GM03348 (cell line): ENCODE measurements at regions not wholly inside any gene's neighbourhood (a gene's known extent, or its start where the extent isn't known, plus 50 kb on each side); places are given as distances from the start of the nearest gene placed in this dataset.

Source experiments
- DNase-seq: peaks from one replicate; pipeline ENCODE4 v3.0.0; 2012; ENCODE audit warnings: low spot score

DNA sequence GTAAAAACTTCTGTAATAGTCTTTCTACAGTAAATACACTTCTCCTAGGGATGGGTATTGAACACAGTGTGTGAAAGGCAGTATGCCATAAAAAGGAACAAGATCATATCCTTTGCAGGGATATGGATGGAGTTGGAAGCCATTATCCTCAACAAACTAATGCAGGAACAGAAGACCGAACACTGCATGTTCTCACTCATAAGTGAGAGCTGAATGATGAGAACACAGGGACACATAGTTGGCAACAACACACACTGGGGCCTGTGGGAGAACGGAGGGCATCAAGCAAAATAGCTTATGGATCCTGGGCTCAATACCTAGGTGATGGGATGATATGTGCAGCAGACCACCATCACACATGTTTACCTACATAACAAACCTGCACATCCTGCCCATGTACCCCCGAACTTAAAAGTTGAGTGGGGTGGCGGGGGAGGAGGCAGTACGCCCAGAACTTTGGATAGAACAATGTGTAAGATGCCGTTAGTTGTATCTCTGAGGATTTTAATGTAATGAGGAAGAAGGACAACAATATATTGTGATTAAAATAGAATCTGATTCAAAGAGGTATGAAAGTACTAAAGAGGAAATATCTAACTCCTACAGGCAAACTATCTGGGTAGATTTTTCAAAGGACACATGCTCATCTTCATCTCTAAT, 183.2 kb downstream of the NDFIP2 start:
- DNase-seq = no peak

DNA sequence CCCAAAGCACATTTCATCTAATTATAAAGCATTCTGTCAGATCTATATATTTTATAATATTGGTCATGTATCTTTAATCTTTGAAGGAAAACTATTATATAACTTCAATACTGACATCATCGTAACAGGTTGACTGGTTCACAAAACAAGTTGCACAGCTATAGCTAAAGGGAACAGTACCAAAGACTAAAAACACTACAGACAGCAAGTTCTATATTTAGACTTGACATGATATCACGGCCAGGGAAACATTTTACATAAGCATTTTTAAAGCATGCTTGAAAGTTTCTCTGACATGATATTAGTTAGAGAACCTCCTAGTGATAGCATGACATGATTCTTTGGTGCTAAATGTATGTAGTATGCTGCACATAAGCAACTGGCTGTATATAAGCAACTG, 182.5 kb downstream of the NDFIP2 start:
- DNase-seq = no peak

DNA sequence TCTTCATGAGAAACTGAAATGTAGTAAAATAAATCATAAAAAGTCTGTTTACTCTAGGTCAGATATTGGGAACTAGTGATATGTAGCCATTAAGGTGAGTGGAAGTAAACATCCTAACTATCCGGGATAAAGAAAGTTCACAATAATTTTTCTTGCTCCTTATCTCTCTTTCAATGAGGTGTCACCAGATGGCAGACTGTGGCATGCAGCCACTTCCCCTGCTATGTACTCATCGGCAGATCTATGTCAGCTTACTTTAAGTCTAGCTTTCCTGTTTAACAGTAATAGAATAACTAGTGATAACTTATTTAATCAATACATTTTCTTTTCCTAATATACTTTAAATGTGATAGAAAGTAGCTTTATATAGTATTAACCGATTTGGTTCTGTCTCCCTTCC, 181.9 kb downstream of the NDFIP2 start:
- DNase-seq = no peak

DNA sequence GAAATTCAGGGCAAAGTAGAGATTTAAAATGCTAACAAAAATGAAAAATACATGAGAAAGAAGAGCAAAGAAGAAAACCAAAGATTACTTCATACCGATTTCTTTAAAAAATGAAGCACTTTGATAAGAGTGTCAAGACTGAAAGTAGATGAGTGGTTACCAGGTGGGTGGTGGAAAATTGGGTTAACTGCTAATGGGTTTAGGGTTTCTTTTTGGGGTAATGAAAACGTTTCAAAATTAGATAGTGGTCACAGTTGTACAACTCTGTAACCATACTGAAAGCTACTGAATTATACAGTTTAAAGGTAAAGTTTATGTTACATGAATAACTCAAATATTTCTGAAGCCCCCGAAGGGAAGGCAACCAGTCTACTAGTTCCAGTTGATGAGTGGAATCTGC, 179.4 kb downstream of the NDFIP2 start:
- no peak for DNase-seq

DNA sequence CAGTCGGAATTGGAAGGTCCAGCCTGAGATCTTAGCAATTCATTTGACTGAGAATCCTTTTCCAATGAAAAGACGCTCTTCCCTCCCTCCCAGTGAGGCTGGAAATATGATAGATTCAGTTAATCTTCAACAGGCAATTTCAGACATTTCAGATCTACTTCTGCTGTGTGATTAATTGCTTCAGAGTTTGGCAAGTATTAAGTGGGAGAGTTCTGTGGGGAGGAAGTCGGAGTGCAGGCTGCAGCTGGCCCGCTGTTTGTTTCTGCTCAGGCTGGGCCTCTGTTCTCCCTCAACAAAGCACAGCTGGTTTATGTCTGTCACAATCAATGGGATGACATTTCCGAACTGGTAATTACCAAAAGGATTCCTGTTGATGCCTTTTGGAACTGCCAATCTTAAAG, 178.2 kb downstream of the NDFIP2 start:
- DNase-seq = peak; percentile 5

DNA sequence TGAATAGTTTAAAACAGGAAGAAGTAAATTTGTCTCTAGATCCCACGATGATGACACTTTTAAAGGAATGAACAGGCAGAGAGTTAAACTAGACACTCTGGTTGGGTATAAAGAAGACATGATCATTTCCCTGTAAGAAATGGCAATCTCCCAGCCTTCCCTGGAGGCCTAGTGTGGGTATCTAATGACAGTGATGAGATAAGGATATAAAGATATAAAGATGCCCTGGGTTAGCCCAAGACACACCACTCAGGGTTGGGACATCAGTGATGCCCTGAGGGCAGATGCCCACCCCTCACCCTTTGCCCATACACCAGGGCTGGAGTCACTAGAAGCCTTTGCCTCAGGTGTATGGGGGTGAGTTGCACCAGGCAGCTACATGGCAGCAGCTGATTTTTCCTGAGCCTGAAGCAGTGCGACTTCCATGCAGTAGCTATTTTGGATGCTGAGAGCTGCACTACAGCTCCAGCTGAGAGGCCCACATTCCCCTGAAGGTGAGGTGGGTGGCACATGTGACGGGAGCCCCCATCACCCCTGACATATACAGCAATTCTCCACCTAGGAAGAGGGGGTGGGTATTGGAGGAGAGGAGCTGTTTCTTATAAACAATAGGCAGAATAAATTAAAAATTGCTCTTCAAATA, 177.5 kb downstream of the NDFIP2 start:
- DNase-seq = no peak

DNA sequence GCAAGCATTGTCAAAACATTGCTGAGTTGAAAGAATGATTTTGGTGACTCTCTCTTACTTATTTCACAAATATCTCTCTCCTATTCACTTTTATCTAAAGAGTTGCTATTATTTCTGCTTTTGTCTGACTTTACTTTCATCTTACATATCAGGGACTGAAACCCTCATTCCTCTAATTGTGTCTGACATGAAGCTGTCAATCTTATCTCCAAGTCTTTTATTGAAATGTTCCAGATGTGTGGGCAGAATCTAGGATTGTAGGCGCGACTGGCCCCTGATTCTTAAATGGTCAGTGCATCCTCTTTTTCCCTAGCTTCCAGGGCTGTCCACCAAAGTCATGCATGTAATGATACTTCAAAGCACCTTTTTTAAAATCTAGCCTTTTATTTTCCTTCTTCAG, 174.6 kb downstream of the NDFIP2 start:
- DNase-seq = no peak

DNA sequence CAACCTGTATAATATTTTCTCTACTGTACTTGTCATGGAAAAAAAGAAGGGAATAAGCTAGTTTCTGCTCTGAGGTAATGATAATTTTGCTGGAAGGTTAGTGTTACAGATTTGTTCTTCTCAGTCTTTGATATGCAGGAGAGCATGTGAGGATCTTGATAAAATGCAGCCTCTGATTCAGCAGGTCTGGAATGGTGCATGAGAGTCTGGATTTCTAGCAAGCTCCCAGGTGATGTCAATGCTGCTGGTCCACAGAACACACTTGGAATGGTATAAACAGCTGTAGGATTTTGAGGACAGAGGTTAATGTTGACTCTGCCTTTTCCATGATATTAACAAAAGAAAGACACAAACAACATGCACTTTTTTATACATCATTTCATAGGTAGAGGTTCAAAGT, 173.6 kb downstream of the NDFIP2 start:
- DNase-seq = no peak

DNA sequence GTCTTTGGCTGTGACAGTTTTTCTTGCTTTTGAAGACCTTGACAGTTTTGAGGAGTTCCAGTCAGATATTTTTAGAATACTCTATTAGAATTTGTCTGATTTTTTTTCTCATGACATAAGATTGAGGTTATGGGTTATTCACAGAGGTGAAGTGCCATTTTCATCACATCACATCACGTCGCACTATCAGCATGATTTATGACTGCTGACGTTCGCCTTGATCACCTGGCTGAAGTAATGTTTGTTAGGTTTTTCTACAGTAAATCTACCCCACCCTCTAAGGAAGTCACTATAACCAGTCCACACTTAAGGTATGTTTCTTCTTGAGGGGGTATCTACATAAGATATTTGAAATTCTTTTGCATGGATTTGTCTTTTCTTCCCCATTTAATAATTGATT, 169.7 kb downstream of the NDFIP2 start:
- DNase-seq = no peak

DNA sequence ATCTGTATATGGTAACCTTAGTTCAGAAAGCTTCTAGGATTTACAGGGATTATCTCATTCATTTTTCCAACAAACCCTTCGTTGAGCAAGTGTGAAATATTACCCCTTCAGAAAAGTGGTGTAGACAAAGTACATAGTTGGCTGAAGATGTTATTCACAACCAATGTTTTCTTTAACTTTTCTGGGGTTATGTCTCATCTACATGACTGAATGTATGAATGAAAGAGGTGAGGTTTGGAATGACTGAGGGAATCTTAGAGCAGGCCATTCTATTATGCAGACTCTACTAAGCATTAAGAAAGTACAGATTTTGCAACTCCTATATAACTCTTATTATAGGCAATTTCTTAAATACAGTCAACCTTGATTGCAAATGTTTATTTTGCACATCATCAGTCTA, 167.2 kb downstream of the NDFIP2 start:
- no peak for DNase-seq

DNA sequence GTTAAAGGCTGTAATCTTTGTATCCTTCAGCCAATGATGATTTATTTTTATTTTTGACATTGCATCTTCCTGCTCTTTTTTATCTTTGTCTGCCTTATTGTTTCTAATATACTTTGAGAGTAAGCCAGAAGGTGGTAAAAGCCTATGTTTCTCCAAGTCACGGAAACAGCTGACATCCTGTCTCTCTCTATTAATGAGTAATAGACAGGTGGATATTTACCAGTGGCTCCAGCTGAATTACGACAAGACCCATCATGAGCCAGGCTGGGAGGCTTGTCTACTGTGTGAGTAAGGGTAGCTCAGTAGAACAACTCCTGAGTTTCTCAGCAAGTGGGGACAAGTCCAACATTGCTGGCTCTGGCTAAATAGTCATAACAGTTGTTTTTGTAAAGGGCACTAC, 166.6 kb downstream of the NDFIP2 start:
- no peak for DNase-seq

DNA sequence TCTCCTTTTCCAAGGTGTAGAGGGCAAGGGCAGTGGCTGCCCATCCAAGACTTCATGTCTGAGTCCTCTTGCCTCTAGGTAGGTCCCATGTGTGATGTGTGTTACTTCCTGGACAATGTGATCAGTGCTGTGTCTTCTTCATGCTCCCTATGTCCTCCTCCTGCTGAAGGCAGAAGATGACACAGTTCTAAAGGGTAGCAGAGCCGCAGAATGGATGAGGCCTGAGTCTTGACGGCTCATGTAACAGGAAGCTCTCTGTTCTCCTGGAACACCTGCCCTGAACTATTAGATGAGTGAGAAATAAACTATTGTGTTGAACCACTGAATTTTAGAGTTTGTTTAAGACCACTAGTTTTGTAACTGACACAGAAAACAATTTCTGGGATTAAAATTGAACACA, 165.9 kb downstream of the NDFIP2 start:
- DNase-seq = no peak

DNA sequence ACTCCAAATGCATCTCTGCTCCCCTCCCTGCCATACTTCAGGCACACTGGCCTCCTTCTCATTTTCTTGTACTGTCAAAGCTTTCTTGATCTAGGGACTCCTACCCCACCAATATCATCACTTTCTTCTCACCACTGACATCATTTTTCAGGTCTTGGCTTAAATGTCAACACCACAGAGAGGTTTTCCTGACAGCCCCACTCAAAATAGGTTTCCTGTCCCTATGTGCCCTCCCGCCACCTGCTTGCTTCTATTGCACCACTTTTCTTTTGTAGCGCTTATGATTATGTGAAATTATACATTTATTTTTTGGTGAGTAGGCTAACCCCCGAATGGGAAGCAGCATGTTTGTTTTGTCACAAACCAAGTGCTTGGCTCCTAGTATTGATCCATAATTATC, 164.6 kb downstream of the NDFIP2 start:
- DNase-seq = no peak

DNA sequence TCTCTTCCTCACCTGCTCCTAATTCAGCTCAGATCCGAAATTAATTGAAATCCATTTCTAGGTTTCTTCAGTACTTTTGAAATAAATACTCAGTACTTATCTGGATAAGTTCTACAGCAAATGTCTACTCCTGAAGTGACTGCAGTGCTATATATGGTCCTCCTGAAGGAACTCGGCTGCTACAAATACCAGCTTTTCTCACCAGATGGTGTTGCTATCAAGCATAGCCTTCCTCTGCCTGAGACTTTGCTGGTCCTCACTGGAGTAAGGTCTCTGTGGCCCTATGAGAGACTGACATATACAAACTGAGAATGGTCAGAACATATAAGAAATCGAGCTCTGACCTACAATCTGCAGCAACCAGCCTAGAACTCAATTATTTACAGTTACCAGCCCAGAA, 161.6 kb downstream of the NDFIP2 start:
- no peak for DNase-seq

DNA sequence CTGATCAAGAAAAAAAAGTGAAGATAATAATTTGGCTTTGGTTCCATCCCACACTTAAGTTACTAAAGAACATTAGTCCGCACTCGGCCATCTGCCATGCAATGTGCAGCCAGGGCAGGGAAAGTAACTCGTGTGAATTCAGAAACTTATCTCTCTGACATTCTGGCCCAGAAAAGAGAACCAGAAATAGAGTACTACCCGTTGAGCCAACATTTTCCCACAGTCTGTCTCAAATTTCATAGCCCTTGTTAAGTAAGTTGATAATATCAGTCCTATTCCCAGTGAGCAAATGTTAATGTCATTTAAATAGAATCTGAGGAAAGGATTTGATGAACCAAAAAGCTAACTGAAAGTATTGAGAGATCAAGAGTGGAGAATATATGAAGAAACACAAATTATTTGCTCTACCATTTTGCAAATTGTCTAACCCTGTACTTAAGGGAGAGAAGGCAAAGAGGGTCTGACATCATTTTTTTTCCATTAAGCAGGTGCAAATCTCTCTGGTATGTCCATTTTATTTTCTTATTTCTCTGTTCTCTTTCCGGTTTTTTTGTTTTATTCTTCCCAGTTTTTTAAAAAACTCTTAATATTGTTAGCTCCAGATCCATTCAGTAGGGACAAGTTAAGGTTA, 156.3 kb downstream of the NDFIP2 start:
- no peak for DNase-seq

DNA sequence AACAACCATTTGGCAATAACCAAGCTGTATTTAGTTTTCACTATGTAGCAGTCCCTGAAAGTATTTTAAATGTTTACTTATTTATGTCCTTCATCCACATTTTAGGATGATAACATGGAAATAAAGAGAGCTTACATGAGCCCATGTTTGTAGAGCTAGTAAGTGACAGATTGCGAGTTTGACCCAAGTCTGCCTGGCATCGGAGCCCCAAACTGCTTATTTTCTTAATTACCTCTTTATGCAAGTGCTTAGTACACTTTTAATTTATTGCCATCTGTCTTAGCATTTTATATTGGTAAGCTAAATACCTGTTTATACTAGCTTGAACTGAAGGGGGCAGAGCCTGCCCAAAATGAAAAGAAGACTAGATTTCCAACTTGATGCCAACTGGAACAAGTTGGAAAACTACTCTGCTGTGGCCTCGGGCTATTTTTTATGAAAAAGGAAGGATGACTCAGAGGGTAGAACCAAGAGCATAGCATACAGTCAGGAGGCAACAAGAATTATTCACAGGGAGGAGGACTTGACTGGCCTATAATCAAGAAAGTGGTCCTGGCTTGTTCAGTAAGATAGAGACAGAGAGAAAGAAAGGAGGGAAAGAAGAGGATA, 150.2 kb downstream of the NDFIP2 start:
- peak; percentile 39 for DNase-seq

DNA sequence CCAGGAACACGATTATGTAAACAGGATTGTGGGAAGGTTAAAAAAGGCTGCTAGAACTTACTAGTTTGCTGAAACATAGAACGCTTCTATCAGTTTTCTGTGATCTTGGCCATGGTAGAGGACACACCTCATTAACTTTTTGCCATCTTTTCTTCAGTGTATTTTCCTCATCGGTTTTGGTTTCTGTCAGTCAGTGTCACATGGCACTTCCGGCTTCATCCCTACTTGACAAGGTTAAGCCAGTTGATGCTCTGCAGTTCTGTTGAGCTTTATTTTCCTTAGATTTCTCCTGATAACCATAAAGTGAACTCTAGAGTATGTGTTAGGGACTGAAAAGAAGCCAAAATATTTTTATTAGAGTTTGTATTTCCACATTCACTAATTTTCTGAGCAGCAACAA, 147.5 kb downstream of the NDFIP2 start:
- no peak for DNase-seq

DNA sequence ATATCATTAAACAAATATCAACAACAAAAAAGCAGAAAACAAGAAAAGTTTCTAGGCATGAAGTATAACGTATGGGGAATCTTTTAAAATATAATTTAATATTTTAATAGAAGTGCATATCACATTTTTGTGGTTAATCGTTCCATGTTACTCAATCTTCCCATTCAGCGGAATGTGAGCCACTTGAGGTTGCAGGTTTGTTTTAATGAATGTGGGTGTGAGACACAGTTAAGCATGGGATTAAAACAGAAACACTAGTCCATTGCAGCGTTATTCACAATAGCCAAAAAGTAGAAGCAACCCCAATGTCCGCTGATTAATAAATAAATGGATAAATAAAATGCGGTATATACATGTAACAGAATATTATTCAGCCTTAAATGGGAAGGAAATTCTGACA, 146.0 kb downstream of the NDFIP2 start:
- no peak for DNase-seq

DNA sequence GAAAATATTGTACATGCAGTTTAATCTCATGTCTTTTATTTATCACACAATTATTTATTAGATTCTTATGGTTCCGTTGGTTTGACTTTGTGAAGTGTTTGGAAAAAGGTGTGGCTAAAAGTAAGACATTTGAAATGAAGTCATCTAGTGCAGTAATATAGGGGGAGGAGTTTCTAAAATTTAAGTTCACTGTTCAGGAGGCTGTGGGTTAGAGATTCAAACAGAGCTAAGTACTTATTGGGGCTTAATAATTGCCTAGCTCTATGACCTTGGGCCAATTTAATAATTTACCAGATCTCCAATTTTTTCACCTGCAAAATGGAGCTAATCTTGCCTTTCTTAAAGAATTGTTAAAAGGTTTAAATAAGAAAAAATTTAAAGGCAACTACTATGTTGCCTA, 144.6 kb downstream of the NDFIP2 start:
- DNase-seq = no peak

DNA sequence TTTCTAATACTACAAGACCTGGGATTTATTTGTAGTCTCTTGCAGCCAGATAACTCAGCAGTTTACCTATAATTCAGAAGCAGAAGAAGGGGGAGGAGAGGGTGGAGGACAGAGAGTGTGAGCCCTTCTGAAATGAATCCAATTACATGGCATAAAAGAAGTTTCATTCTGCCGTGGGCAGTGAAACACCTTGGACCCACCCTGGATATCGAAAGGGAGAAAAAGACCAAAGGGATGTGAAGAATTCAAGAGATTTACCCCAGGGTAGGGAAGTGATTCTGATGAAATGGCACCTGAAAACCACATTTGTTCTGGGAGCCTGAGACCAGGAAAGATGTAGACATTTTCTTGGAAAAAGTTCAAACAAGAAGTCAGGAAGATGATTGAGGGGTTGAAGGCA, 140.9 kb downstream of the NDFIP2 start:
- no peak for DNase-seq

DNA sequence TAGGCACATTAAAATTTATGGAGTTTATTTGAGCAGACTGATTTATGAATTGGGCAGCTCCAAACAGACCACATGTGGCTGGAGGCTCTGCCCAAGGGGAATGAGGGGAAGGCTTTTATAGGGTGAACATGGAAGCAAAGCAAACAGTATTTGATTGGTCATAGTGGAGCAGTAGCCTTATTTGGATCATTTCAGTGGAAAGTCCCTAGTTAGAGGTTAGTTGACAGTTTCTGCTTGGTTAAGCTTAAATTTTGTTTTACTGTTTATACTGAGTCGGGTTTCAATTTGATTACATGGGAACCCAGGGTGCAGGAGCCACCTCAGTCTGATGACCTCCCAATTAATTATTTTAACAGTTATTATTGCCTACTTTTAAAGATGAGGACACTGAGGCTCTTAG, 140.5 kb downstream of the NDFIP2 start:
- no peak for DNase-seq

DNA sequence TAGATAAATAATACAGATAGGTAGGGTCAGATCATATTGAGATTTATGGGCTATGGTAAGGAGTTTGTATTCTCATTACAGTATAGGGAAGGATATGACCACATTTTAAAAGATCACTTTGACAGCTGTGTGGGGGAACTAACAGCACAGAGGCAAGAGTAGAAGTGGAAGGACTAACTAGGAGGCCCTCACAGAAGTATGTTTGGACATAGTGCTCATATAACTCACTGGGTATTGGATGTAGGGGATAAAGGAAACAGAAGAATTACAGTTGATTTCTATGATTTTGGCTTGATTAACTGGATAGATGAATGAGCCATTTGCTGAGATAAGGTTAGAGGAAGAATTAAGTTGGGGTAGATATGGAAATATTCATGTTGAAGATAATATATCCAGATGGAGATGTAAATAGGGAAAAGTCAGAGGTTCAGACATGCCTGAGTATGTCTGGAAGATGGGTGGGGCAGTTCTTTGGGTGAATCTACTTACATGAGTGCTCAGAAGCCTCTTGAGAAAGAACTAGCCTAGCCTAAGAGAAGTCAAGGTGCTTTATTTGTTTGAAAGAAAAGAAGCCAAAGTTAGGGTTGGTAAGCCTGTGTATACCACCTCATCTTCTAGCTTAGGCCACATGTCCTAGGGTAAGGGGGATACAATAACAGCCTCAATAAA, 133.4 kb downstream of the NDFIP2 start:
- DNase-seq = no peak

DNA sequence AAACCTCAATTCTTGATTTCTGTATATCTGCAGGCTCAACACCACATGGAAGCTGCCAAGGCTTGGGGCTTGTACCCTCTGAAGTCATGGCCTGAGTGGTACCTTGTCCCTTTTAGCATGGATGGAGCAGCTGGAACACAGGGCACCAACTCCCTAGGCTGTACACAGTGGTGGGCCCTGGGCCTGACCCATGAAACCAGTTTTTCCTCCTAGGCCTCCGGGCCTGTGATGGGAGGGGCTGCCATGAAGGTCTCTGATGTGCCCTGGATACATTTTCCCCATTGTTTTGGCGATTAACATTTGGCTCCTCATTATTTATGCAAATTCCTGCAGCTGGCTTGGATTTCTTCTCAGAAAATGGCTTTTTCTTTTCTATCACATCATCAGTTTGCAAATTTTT, 131.6 kb downstream of the NDFIP2 start:
- no peak for DNase-seq
